NCI-H2107 (cell line): ENCODE measurements at regions not wholly inside any gene's neighbourhood (a gene's known extent, or its start where the extent isn't known, plus 50 kb on each side); places are given as distances from the start of the nearest gene placed in this dataset.
"Not testable (repeated sequence)": the region's sequence is repeated elsewhere in the genome, so short reads cannot be mapped to it uniquely, and the experiment has no call there.

Experiments
- DNase-seq: peaks from one replicate; lab custom pipeline; 2025; lab: John Stamatoyannopoulos, UW

GRCh38 chr1:242912855-242913254 is 342.2 kb downstream of the CEP170 start:
- DNase-seq: not testable (repeated sequence)

DNA sequence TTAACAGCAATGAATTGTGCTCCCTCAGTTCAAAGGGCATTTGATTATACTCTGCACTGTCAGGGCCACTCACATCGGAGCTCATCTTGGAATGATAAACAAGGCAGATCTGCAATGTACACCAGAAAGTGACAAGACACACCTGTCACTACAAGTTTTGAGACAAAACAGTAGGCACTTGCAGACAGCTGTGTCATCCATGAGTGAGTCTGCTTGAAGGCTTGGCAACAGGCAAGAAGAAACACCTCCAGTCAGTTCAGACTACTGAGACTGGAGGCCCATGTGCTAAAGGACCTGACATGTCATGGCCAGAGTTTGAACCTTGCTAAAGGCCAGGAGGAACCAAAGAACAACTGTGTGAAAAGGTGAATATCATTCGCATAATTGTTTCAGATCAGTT is 354.5 kb downstream of the CEP170 start:
- DNase-seq: not testable (repeated sequence)

DNA sequence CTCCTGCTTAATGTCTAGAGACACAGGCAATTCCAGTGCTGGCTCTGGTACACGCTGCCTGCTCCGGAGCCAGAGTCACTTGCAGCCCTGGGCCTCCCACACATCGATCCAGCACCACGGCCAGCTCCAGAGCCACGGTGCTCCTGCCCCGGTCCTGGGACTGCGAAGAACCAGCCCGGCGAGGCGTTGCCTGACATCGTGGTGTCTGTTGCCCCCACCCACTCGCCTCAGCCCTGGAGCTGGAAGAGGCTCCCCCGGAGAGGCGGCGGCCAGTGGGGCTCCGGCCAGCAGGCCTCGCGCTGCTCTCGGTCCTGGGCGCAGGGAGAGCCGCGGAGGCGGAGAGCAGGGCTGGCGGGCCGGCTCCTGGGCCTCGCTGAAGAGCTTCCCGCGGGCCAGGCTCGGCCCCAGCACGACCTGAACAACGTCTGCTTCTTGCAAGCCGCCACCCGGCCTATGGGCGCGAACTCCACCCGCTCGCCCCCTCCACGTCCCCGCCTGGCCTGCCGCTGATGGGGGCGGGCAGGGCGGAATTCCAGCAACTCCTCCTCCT is 364.8 kb downstream of the CEP170 start:
- no peak for DNase-seq

DNA sequence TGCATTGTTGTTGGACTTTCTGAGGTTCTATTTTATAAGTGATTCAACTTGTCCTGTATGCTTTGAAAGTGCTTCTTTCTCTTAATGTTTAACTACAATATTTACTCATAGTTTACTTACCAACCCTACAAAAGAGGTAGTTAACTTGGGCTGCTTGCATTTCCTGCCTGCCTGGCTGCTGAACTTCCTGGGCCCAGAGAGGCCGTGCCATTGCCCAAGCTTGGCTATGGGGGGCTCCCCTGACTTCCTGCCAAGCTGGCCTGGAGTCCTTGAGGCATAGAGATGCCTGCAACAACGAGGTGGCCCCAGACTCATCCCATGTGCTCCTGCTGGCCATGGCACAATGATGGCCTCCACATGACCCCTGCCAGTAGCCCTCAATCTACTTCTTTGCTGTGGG is 361.6 kb upstream of the PLD5 start:
- no peak for DNase-seq

GRCh38 chr1:242880022-242880421 is 355.5 kb upstream of the PLD5 start:
- DNase-seq: not testable (repeated sequence)

GRCh38 chr1:242877743-242878142 is 353.2 kb upstream of the PLD5 start:
- DNase-seq: no peak

DNA sequence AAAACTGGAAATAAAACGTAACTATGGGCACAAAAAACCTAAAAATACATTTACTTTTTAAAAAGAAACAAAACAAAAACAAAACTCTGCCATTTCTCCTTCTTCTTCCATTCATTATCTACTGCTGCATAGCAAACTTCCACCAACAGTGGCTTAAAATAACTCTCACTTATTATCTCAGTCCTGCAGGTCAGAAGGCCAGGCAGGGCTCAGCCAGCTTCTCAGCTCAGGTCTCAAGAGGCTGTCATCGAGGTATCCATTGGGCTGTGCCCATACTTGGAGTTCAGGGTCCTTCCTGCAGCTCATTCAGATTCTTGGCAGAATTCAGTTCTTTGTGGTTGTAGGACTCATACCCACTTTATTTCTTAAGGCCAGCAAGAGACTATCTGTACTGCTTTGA is 352.7 kb upstream of the PLD5 start:
- no peak for DNase-seq

DNA sequence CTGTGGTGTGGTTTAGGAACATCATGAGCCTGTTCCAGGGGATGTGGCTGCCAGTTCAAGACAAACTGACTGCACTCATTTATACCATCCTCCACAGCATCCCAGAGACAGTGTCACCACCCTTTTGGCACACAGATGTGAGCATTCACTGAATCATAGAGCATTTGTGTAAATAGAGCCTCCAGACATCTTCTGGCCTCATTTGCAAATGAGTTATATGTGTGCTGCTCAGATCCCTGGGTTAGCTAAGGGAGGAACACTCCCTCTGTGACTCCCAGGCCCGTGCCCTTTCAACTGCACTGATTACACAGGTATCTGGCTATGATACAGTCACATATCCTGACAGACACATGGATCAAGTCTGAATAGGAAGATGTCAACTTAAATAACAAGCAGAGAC is 351.5 kb upstream of the PLD5 start:
- no peak for DNase-seq

- DNase-seq: no peak
Observed at GRCh38 chr1:242873661-242874060, 349.2 kb upstream of the PLD5 start.

DNA sequence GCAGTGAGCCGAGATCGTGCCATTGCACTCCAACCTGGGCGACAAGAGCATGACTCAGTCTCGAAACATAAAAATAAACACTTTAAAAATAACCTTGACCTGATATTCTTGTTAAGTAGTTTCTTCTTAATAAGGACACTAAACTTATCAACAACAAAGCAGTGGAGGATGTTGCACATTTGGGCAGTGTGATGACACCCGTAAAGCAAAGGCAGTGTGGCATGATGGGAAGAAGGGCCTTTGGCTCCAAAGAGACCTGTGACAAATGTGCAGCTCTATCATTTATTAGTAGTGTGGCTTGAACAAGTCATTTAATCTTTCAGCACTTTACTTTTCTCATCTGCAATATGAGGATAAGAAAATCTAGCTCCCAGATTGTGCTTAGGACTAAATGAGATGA is 348.0 kb upstream of the PLD5 start:
- no peak for DNase-seq

- no peak for DNase-seq
Observed at GRCh38 chr1:242871471-242872030, 347.1 kb upstream of the PLD5 start.

- no peak for DNase-seq
Observed at GRCh38 chr1:242870966-242871365, 346.5 kb upstream of the PLD5 start.

DNA sequence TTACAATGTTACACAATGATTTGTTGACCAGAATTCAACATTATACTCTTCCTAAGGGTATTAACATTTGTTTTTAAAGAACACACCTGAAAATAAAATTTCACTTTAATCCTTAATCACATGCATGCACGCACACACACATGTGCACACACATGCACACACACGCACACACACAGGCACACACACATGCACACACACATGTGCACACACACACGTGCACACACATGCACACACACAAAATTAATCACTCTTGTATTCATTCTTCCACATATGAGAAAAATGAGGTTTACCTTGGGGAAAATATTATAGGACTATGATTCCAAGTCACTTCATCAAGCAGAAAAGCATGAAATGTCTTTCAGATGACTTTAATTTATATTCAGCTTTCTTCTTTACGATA is 331.8 kb upstream of the PLD5 start:
- DNase-seq: no peak

GRCh38 chr1:242854466-242854865 is 330.0 kb upstream of the PLD5 start:
- peak; percentile 77 for DNase-seq

DNA sequence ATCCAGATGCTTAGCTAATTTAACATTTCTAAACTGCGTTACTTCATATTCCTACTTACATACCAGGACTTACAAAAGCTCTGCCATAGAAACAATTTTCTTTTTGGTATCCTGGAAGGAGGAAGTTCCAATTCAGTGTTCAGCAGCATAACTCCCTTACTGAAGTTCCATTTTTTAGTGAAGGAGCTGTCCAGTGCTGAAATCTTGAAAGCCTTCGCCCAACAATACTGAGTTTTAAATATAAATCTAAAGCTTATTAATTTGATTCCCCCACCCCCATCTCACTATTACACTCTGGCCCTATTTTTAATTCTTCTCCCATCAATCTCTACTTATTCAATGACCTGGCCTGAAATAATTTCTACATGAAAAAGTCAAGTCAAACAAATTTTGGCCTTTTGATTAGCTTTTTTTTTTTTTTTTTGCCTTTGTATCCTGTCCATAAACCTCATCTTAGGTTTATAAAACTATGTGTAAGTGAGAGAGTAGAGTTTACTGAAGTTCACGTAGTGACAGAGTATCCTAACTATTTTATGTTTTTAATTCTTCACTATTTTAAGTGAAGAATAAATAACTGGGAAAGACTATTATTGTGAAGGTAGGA is 323.0 kb upstream of the PLD5 start:
- no peak for DNase-seq

GRCh38 chr1:242842094-242842493 is 317.6 kb upstream of the PLD5 start:
- DNase-seq: no peak

GRCh38 chr1:242839101-242839500 is 314.6 kb upstream of the PLD5 start:
- DNase-seq: no peak

- no peak for DNase-seq
Observed at GRCh38 chr1:242836423-242836822, 311.9 kb upstream of the PLD5 start.

GRCh38 chr1:242828828-242829227 is 304.3 kb upstream of the PLD5 start:
- no peak for DNase-seq

DNA sequence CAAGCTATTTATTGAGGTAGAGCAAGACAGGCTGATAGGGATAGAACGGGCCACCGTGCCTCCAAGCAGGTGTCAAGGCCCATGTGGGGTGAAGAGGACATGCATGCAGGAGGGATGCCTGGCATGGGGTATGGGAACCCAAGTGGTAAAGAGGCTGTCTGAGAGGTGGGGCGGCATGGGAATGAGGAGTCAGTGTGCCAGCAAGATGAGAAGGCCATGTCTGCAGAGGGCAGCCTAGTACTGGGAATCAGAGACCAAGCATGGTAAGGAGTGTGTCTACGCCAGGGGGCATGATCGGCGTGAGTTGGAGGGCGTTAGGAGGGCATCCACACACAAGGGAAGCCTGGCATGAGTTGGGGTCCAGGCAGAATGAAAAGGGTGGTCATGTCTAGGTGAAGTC is 303.7 kb upstream of the PLD5 start:
- DNase-seq: no peak

GRCh38 chr1:242827538-242827937 is 303.0 kb upstream of the PLD5 start:
- DNase-seq: no peak

- no peak for DNase-seq
Observed at GRCh38 chr1:242826701-242827336, 302.3 kb upstream of the PLD5 start.

DNA sequence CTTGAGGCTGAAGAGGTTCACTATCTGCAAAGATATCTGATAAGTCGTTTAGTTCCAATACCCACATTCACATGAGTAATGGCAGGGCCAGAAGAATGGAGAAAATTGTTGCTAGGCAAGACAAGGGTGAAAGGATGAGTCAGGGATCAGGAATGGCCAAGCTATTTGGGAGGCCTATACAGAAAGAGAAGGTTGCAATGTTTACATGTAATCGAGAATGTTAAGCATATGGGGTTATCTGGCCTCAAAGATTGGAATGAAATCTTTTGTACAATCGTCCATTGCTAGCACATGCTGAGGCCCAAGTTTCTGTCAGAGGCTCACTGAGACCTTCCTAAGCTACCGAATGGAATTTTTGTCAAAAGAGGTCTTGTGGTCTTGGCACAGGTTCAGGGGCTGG is 299.9 kb upstream of the PLD5 start:
- no peak for DNase-seq
